ENCODE measurements at regions not wholly inside any gene's neighbourhood (a gene's known extent, or its start where the extent isn't known, plus 50 kb on each side); places are given as distances from the start of the nearest gene placed in this dataset.

GRCh38 chr6:165963750-165964149 is 203.9 kb downstream of the TBXT start:
- Histone ChIP-seq H3K4me3 (ENCODE audit: insufficient read depth, low read depth, low read length) (no peak overlapping the region), H3K27ac (ENCODE audit: insufficient read depth, low read length) (no peak overlapping the region), H3K9ac (ENCODE audit: low read depth, low read length) (no peak overlapping the region), H3K4me2 (ENCODE audit: low read depth, low read length) (no peak overlapping the region), H3K14ac (replicated peaks; ENCODE audit: low read depth, low read length) (no peak overlapping the region), H4K20me1 (ENCODE audit: insufficient read depth, low read length) (no peaks in the 10 kb centered on the region; the same call in 1 of the 2 replicates), H3K56ac (ENCODE audit: extremely low read depth, insufficient read depth, low read length) (no peak overlapping the region), H2BK120ac (ENCODE audit: low read depth, low read length) (no peak overlapping the region), H3K4me1 (ENCODE audit: control insufficient read depth, insufficient read depth, low read length) (peaks cover 3% of the 10 kb centered on the region; the same call in 1 of the 2 replicates), H4K91ac (ENCODE audit: insufficient read depth, low read depth, low read length) (no peak overlapping the region), H2AK5ac (ENCODE audit: low read depth, low read length) (no peak overlapping the region; the same call in 1 of the 2 replicates), H2BK20ac (ENCODE audit: low read depth, low read length) (no peak overlapping the region), H4K5ac (ENCODE audit: low read depth, low read length) (no peak overlapping the region), H3K18ac (ENCODE audit: low read depth, low read length) (no peak overlapping the region), H2AFZ (replicated peaks; ENCODE audit: low read length, poor library complexity) (no peak overlapping the region), H3K36me3 (ENCODE audit: control insufficient read depth, insufficient read depth, low read length) (peaks cover 29% of the 10 kb centered on the region), H3K23ac (ENCODE audit: low read depth, low read length) (no peak overlapping the region), H2BK5ac (ENCODE audit: low read depth, low read length, poor library complexity, severe bottlenecking) (no peak overlapping the region), H3K4ac (ENCODE audit: low read depth, low read length) (no peak overlapping the region), H2AK9ac (replicated peaks; ENCODE audit: low read depth, low read length, poor library complexity) (no peak overlapping the region), H3K9me1 (ENCODE audit: insufficient read depth, low read length) (no peaks in the 10 kb centered on the region; the same call in 1 of the 2 replicates), H3K27me3 (ENCODE audit: control insufficient read depth, insufficient read depth, low read length) (no peaks in the 10 kb centered on the region), H2BK15ac (ENCODE audit: low read depth, low read length) (no peak overlapping the region), H3K79me1 (ENCODE audit: low read depth in 1 of 2, low read length in 2 of 2) (peaks cover 0 to 16% of the 10 kb centered on the region in 2 experiments; a peak in 2 of 4 replicates), H4K8ac (ENCODE audit: low read depth in 2 of 2, low read length in 2 of 2) (no peak overlapping the region), H3K9me3 (ENCODE audit: control insufficient read depth, insufficient read depth, low read length) (no peaks in the 10 kb centered on the region)
- DNase-seq (no peak), ATAC-seq (ENCODE audit: low read depth) (no peak)
- no TSS peak for BruUV-seq (replicated peaks)
- in situ Hi-C loops (cut with MboI; ENCODE audit: low sequenced_read_pairs), result no loop called here
- CTCF ChIA-PET, result no interaction called here
- intact Hi-C loops (cut with micrococcal nuclease), result no loop called here
- no peak for TF ChIP-seq CTCF (conservative IDR thresholded peaks at IDR 0.05; ENCODE audit: low read depth, low read length)
- dilution Hi-C loops (cut with HindIII; ENCODE audit: low sequenced_read_pairs, unreplicated experiment), result no loop called here
- WGBS, 2 experiments (ENCODE audit: extremely low coverage in 2 of 2, insufficient read length in 1 of 2), result no CpG with 5 or more reads among the region's 6 CpGs
- POLR2A ChIA-PET (ENCODE audit: unreplicated experiment), result no interaction called here
